Fibroblast of lung (primary cell): ENCODE measurements at regions not wholly inside any gene's neighbourhood (a gene's known extent, or its start where the extent isn't known, plus 50 kb on each side); places are given as distances from the start of the nearest gene placed in this dataset.
"Not testable (repeated sequence)": the region's sequence is repeated elsewhere in the genome, so short reads cannot be mapped to it uniquely, and the experiment has no call there.

Source experiments
- EZH2 ChIP-seq: IDR thresholded peaks from 2 replicates; pipeline ENCODE4 v1.5.1; 2012; ENCODE audit warnings: low read length, control low read depth, mild to moderate bottlenecking; ENCODE audit errors: missing control alignments
- TF ChIP-seq, protein P1 (sequence below), 2 donors: IDR thresholded peaks in 1 of 2; conservative IDR thresholded peaks in 1 of 2; 1 replicate in 1 of 2; 2 replicates in 1 of 2; pipeline ENCODE4 v1.5.1; 2011 to 2012; ENCODE audit warnings: low read length in 2 of 2, control low read depth in 1 of 2, inconsistent platforms in 1 of 2, low read depth in 1 of 2, mild to moderate bottlenecking in 1 of 2

DNA sequence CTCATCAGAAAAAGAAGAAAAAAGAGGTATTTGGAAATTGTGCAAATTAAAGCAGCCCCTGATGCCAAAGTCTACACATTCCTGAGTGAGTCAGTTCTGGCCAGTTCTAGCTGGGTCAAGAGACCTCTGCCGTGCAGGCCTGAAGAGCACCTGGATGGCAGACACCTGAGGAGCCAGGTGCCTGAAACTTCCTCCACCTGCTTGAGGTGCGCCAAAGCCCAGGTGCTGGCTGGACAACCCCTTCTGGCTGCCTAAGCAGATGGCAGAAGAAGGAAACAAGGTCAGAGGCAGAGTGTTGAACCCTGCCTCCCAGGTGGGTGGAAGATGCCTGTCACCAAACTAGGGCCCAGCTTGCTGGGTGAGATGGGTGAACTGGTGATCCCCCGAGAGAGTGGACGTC lies 215.8 kb downstream of the GOLGA6L6 start:
- TF ChIP-seq, protein P1, sequence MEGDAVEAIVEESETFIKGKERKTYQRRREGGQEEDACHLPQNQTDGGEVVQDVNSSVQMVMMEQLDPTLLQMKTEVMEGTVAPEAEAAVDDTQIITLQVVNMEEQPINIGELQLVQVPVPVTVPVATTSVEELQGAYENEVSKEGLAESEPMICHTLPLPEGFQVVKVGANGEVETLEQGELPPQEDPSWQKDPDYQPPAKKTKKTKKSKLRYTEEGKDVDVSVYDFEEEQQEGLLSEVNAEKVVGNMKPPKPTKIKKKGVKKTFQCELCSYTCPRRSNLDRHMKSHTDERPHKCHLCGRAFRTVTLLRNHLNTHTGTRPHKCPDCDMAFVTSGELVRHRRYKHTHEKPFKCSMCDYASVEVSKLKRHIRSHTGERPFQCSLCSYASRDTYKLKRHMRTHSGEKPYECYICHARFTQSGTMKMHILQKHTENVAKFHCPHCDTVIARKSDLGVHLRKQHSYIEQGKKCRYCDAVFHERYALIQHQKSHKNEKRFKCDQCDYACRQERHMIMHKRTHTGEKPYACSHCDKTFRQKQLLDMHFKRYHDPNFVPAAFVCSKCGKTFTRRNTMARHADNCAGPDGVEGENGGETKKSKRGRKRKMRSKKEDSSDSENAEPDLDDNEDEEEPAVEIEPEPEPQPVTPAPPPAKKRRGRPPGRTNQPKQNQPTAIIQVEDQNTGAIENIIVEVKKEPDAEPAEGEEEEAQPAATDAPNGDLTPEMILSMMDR (conservative IDR thresholded peaks at IDR 0.05 in 1 of 2, IDR thresholded peaks at IDR 0.05 in 1 of 2; ENCODE audit: low read depth in 1 of 2, low read length in 2 of 2) = not testable (repeated sequence)
- not testable (repeated sequence) for TF ChIP-seq EZH2
